IMR-90 (cell line): ENCODE measurements at regions not wholly inside any gene's neighbourhood (a gene's known extent, or its start where the extent isn't known, plus 50 kb on each side); places are given as distances from the start of the nearest gene placed in this dataset.

Experiments
- ATAC-seq: fragments of 200-7000 bp; cut with Tn5 transposase; 2 replicates; pipeline ENCODE4 v1.9.1; 2020; ENCODE audit warnings: low read depth, mild to moderate bottlenecking, moderate library complexity
- BruUV-seq: library from RNA; stranded (reverse); fragments of 400-500 nt; replicated peaks from 2 replicates; lab custom pipeline; 2021; lab: Mats Ljungman, UMichigan
- CTCF ChIA-PET: fragments of 300-600 bp; formaldehyde crosslinking; extraction: SDS; loops from one replicate; lab custom pipeline; 2021; ENCODE audit warnings: antibody characterized with exemption; lab: Yijun Ruan, JAX
- POLR2A ChIA-PET: fragments of 300-600 bp; sonication (Branson Sonifier 250); formaldehyde crosslinking; loops from one replicate; lab custom pipeline; 2022; ENCODE audit warnings: antibody characterized with exemption; ENCODE audit not compliant: unreplicated experiment; lab: Charles Lee
- DNase-seq: peaks from one replicate; pipeline ENCODE4 v3.0.0; 2013
- H2AFZ ChIP-seq: replicated peaks from 2 replicates; pipeline ENCODE3; 2013; ENCODE audit warnings: low read length, mild to moderate bottlenecking; ENCODE audit not compliant: poor library complexity
- H2AK5ac ChIP-seq: 2 replicates; pipeline ENCODE4 v1.6.1; 2013; ENCODE audit warnings: low read depth, low read length, inconsistent platforms
- H2AK9ac ChIP-seq: replicated peaks from 2 replicates; pipeline ENCODE3; 2013; ENCODE audit warnings: mild to moderate bottlenecking, low read depth, low read length, moderate library complexity; ENCODE audit not compliant: poor library complexity
- H2BK120ac ChIP-seq: 2 replicates; pipeline ENCODE4 v1.6.1; 2013; ENCODE audit warnings: low read depth, low read length, inconsistent platforms
- H2BK15ac ChIP-seq: 3 replicates; pipeline ENCODE4 v1.6.1; 2013; ENCODE audit warnings: low read depth, low read length, inconsistent platforms
- H2BK20ac ChIP-seq: 2 replicates; pipeline ENCODE4 v1.6.1; 2013; ENCODE audit warnings: low read depth, mild to moderate bottlenecking, inconsistent platforms, low read length, moderate library complexity
- H2BK5ac ChIP-seq: 2 replicates; pipeline ENCODE4 v1.6.1; 2013; ENCODE audit warnings: mild to moderate bottlenecking, low read depth, low read length, inconsistent platforms; ENCODE audit not compliant: poor library complexity, severe bottlenecking
- H3K14ac ChIP-seq: replicated peaks from 2 replicates; pipeline ENCODE4 v1.6.1; 2013; ENCODE audit warnings: low read depth, low read length, inconsistent platforms
- H3K18ac ChIP-seq: 2 replicates; pipeline ENCODE4 v1.6.1; 2013; ENCODE audit warnings: low read depth, low read length, control low read depth
- H3K23ac ChIP-seq: 2 replicates; pipeline ENCODE4 v1.6.1; 2013; ENCODE audit warnings: low read depth, low read length, inconsistent platforms
- H3K27ac ChIP-seq: 2 replicates; pipeline ENCODE4 v1.5.1; 2013; ENCODE audit warnings: mild to moderate bottlenecking, control low read depth, low read length; ENCODE audit not compliant: insufficient read depth
- H3K27me3 ChIP-seq: 2 replicates; pipeline ENCODE4 v1.6.1; 2013; ENCODE audit warnings: low read length; ENCODE audit not compliant: control insufficient read depth, insufficient read depth
- H3K36me3 ChIP-seq: 2 replicates; pipeline ENCODE4 v1.6.1; 2013; ENCODE audit warnings: low read length, mixed read lengths; ENCODE audit not compliant: control insufficient read depth, insufficient read depth
- H3K4ac ChIP-seq: 2 replicates; pipeline ENCODE4 v1.6.1; 2013; ENCODE audit warnings: low read depth, low read length, inconsistent platforms
- H3K4me1 ChIP-seq: 2 replicates; pipeline ENCODE4 v1.6.1; 2013; ENCODE audit warnings: low read length, mixed read lengths; ENCODE audit not compliant: control insufficient read depth, insufficient read depth
- H3K4me2 ChIP-seq: 2 replicates; pipeline ENCODE4 v1.6.1; 2013; ENCODE audit warnings: low read depth, mild to moderate bottlenecking, control low read depth, low read length, moderate library complexity
- H3K4me3 ChIP-seq: 2 replicates; pipeline ENCODE4 v1.5.1; 2013; ENCODE audit warnings: low read depth, mild to moderate bottlenecking, control low read depth, low read length, moderate library complexity; ENCODE audit not compliant: insufficient read depth
- H3K56ac ChIP-seq: 2 replicates; pipeline ENCODE4 v1.6.1; 2013; ENCODE audit warnings: low read length, inconsistent platforms; ENCODE audit not compliant: insufficient read depth; ENCODE audit errors: extremely low read depth
- H3K79me1 ChIP-seq, 2 experiments: 2 replicates each; pipeline ENCODE4 v1.6.1; 2013; ENCODE audit warnings: low read length in 2 of 2, inconsistent platforms in 1 of 2, low read depth in 1 of 2
- H3K9ac ChIP-seq: 2 replicates; pipeline ENCODE4 v1.6.1; 2013; ENCODE audit warnings: low read depth, low read length, control low read depth
- H3K9me1 ChIP-seq: 2 replicates; pipeline ENCODE4 v1.6.1; 2013; ENCODE audit warnings: low read length, inconsistent platforms; ENCODE audit not compliant: insufficient read depth
- H3K9me3 ChIP-seq: 2 replicates; pipeline ENCODE4 v1.6.1; 2013; ENCODE audit warnings: low read length; ENCODE audit not compliant: control insufficient read depth, insufficient read depth
- H4K20me1 ChIP-seq: 2 replicates; pipeline ENCODE4 v1.6.1; 2013; ENCODE audit warnings: low read length, inconsistent platforms; ENCODE audit not compliant: insufficient read depth
- H4K5ac ChIP-seq: 2 replicates; pipeline ENCODE4 v1.6.1; 2013; ENCODE audit warnings: mild to moderate bottlenecking, low read depth, low read length, control low read depth
- H4K8ac ChIP-seq, 2 experiments: 2 replicates each; pipeline ENCODE4 v1.6.1; 2013; ENCODE audit warnings: low read depth in 2 of 2, low read length in 2 of 2, control low read depth in 1 of 2, inconsistent platforms in 1 of 2
- H4K91ac ChIP-seq: 2 replicates; pipeline ENCODE4 v1.6.1; 2013; ENCODE audit warnings: low read depth, low read length, inconsistent platforms; ENCODE audit not compliant: insufficient read depth
- BHLHE40 ChIP-seq: fragments of 150-350 bp; IDR thresholded peaks from 2 replicates; pipeline ENCODE4 v1.6.1; 2016; ENCODE audit warnings: mild to moderate bottlenecking, low read depth, low read length
- CEBPB ChIP-seq: IDR thresholded peaks from 2 replicates; pipeline ENCODE4 v1.6.1; 2012; ENCODE audit warnings: low read depth, low read length, improper control_type of control experiment
- CHD1 ChIP-seq: IDR thresholded peaks from 2 replicates; pipeline ENCODE4 v1.6.1; 2012; ENCODE audit warnings: low read depth, low read length, improper control_type of control experiment
- FOS ChIP-seq: fragments of 150-350 bp; IDR thresholded peaks from 2 replicates; pipeline ENCODE4 v1.6.1; 2016; ENCODE audit warnings: low read depth, low read length
- MAFK ChIP-seq: IDR thresholded peaks from 2 replicates; pipeline ENCODE4 v1.6.1; 2012; ENCODE audit warnings: low read depth, low read length, improper control_type of control experiment
- MAZ ChIP-seq: IDR thresholded peaks from 2 replicates; pipeline ENCODE4 v1.6.1; 2012; ENCODE audit warnings: low read depth, mild to moderate bottlenecking, low read length, improper control_type of control experiment, moderate library complexity, borderline replicate concordance
- MXI1 ChIP-seq: IDR thresholded peaks from 2 replicates; pipeline ENCODE4 v1.6.1; 2012; ENCODE audit warnings: low read depth, mild to moderate bottlenecking, low read length, moderate library complexity, borderline replicate concordance
- NFE2L2 ChIP-seq: fragments of 150-350 bp; IDR thresholded peaks from 2 replicates; pipeline ENCODE4 v1.6.1; 2016; ENCODE audit warnings: low read depth, mild to moderate bottlenecking, low read length
- POLR2A ChIP-seq: IDR thresholded peaks from 2 replicates; pipeline ENCODE4 v1.6.1; 2012; ENCODE audit warnings: mild to moderate bottlenecking, low read depth, low read length
- RAD21 ChIP-seq: IDR thresholded peaks from 2 replicates; pipeline ENCODE4 v1.6.1; 2012; ENCODE audit warnings: low read length, improper control_type of control experiment
- RCOR1 ChIP-seq: IDR thresholded peaks from 2 replicates; pipeline ENCODE4 v1.6.1; 2012; ENCODE audit warnings: mild to moderate bottlenecking, low read length, improper control_type of control experiment; ENCODE audit not compliant: insufficient replicate concordance
- RFX5 ChIP-seq: IDR thresholded peaks from 2 replicates; pipeline ENCODE4 v1.8.0; 2012; ENCODE audit warnings: low read depth, mild to moderate bottlenecking, low read length, moderate library complexity
- SMC3 ChIP-seq: fragments of 150-350 bp; IDR thresholded peaks from 2 replicates; pipeline ENCODE4 v1.6.1; 2016; ENCODE audit warnings: low read depth, mild to moderate bottlenecking, antibody characterized with exemption, low read length, moderate library complexity
- WGBS, 2 experiments: methylation state at CpG; one replicate each; pipeline versions ENCODE4 v1.1.5 to v1.1.7; 2013; ENCODE audit warnings: missing lambda C conversion rate in 2 of 2; ENCODE audit not compliant: insufficient read length in 1 of 2; ENCODE audit errors: extremely low coverage in 2 of 2; 5-methylcytosine and 5-hydroxymethylcytosine counted together
- dilution Hi-C: fragments of 300-500 bp; cut with HindIII; formaldehyde crosslinking; loops from one replicate; pipeline ENCODE4 v1.14.3; 2018; ENCODE audit warnings: low sequenced_read_pairs; ENCODE audit not compliant: unreplicated experiment
- in situ Hi-C: fragments of 300-500 bp; cut with MboI; formaldehyde crosslinking; loops from 3 replicates; pipeline ENCODE4 v1.14.3; 2019; ENCODE audit warnings: low sequenced_read_pairs, inconsistent platforms, mixed read lengths
- intact Hi-C: fragments of 100-400 bp; cut with micrococcal nuclease; formaldehyde crosslinking; loops from 2 replicates; pipeline ENCODE4 v1.10.0; 2022
- TF ChIP-seq, protein P1 (sequence below): fragments of 150-350 bp; IDR thresholded peaks from 2 replicates; pipeline ENCODE4 v1.6.1; 2016; ENCODE audit warnings: low read depth, mild to moderate bottlenecking, low read length, moderate library complexity, borderline replicate concordance
- TF ChIP-seq, protein P2 (sequence below): fragments of 150-350 bp; IDR thresholded peaks from 2 replicates; pipeline ENCODE4 v1.6.1; 2017; ENCODE audit warnings: mild to moderate bottlenecking, antibody characterized with exemption, low read length, low read depth
- TF ChIP-seq, protein P3 (sequence below): conservative IDR thresholded peaks from 2 replicates; pipeline ENCODE4 v1.5.1; 2012; ENCODE audit warnings: mild to moderate bottlenecking, low read depth, low read length, improper control_type of control experiment

DNA sequence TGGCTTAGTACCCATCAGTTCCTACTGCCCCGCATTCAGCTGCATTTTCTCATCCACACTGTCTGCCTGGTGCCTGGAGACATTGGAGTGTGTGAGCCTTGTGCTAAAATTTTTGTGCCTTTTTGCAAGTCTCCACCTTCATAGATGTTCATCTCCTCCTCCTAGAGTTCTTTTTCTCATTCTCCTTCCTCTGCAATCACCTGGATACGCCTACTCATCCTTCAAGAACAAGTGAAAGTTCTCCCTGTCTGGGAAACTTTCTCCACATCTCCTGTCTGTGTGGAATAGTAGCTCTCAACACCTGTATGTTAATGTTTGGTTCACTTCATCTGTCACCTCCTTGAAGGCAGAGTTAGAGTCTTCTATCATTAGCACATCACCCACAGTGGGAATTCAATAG lies 125.7 kb upstream of the FBXL17 start:
- ATAC-seq = no peak
- Histone ChIP-seq H3K56ac (no peak overlapping the region), H2BK20ac (no peak overlapping the region), H2BK120ac (no peak overlapping the region), H3K18ac (no peak overlapping the region), H3K23ac (no peak overlapping the region), H2AK9ac (no peak overlapping the region), H4K5ac (no peak overlapping the region), H3K9me1 (no peaks in the 10 kb centered on the region), H4K20me1 (no peaks in the 10 kb centered on the region), H3K4ac (no peak overlapping the region), H3K14ac (no peak overlapping the region), H2AFZ (no peak overlapping the region), H3K9me3 (no peaks in the 10 kb centered on the region), H4K8ac (no peak overlapping the region), H3K4me1 (no peaks in the 10 kb centered on the region), H4K91ac (no peak overlapping the region), H3K79me1 (no peaks in the 10 kb centered on the region), H2BK15ac (no peak overlapping the region), H3K36me3 (no peaks in the 10 kb centered on the region), H3K4me3 (no peak overlapping the region), H3K27ac (no peak overlapping the region), H3K27me3 (no peaks in the 10 kb centered on the region; the same call in 1 of the 2 replicates), H2AK5ac (no peak overlapping the region), H2BK5ac (no peak overlapping the region), H3K9ac (no peak overlapping the region), H3K4me2 (no peak overlapping the region)
- intact Hi-C loops (no loop called here), dilution Hi-C loops (no loop called here), in situ Hi-C loops (no loop called here)
- no TSS peak for BruUV-seq
- ChIA-PET POLR2A (no interaction called here), CTCF (interaction anchor here (0.6 kb wide), 1 partner anchor 263 kb away, joined by 3 read pairs; no protein-coding TSS in a partner anchor)
- no peak for DNase-seq
- WGBS, 2 experiments = no CpG with 5 or more reads among the region's 2 CpGs
- TF ChIP-seq MAFK (no peak), MAZ (no peak), RCOR1 (no peak), RFX5 (no peak), SMC3 (no peak), CHD1 (no peak), NFE2L2 (no peak), FOS (no peak), CEBPB (no peak), MXI1 (no peak), RAD21 (no peak), BHLHE40 (no peak), POLR2A (no peak)
- TF ChIP-seq, protein P1, sequence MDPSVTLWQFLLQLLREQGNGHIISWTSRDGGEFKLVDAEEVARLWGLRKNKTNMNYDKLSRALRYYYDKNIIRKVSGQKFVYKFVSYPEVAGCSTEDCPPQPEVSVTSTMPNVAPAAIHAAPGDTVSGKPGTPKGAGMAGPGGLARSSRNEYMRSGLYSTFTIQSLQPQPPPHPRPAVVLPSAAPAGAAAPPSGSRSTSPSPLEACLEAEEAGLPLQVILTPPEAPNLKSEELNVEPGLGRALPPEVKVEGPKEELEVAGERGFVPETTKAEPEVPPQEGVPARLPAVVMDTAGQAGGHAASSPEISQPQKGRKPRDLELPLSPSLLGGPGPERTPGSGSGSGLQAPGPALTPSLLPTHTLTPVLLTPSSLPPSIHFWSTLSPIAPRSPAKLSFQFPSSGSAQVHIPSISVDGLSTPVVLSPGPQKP = no peak
- TF ChIP-seq, protein P2, sequence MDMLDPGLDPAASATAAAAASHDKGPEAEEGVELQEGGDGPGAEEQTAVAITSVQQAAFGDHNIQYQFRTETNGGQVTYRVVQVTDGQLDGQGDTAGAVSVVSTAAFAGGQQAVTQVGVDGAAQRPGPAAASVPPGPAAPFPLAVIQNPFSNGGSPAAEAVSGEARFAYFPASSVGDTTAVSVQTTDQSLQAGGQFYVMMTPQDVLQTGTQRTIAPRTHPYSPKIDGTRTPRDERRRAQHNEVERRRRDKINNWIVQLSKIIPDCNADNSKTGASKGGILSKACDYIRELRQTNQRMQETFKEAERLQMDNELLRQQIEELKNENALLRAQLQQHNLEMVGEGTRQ = no peak
- TF ChIP-seq, protein P3, sequence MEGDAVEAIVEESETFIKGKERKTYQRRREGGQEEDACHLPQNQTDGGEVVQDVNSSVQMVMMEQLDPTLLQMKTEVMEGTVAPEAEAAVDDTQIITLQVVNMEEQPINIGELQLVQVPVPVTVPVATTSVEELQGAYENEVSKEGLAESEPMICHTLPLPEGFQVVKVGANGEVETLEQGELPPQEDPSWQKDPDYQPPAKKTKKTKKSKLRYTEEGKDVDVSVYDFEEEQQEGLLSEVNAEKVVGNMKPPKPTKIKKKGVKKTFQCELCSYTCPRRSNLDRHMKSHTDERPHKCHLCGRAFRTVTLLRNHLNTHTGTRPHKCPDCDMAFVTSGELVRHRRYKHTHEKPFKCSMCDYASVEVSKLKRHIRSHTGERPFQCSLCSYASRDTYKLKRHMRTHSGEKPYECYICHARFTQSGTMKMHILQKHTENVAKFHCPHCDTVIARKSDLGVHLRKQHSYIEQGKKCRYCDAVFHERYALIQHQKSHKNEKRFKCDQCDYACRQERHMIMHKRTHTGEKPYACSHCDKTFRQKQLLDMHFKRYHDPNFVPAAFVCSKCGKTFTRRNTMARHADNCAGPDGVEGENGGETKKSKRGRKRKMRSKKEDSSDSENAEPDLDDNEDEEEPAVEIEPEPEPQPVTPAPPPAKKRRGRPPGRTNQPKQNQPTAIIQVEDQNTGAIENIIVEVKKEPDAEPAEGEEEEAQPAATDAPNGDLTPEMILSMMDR = no peak
